ENCODE measurements at regions not wholly inside any gene's neighbourhood (a gene's known extent, or its start where the extent isn't known, plus 50 kb on each side); places are given as distances from the start of the nearest gene placed in this dataset.

- TF ChIP-seq GABPA (IDR thresholded peaks at IDR 0.05; ENCODE audit: borderline replicate concordance, insufficient read depth, low read length) (no peak), CHD2 (IDR thresholded peaks at IDR 0.05; ENCODE audit: low read length) (no peak), POLR2AphosphoS5 (IDR thresholded peaks at IDR 0.05; ENCODE audit: low read depth, low read length) (no peak), RBBP5 (IDR thresholded peaks at IDR 0.05; ENCODE audit: borderline replicate concordance, low read depth, low read length) (no peak), HDAC2 (IDR thresholded peaks at IDR 0.05; ENCODE audit: borderline replicate concordance in 1 of 2, low read depth in 2 of 2, low read length in 2 of 2) (no peak), SIX5 (IDR thresholded peaks at IDR 0.05; ENCODE audit: low read depth, low read length) (no peak), YY1 (IDR thresholded peaks at IDR 0.05; ENCODE audit: low read depth, low read length) (no peak)
Observed at GRCh38 chrX:43224496-43224895, 431.6 kb upstream of the MAOA start (continued).
